ENCODE measurements at regions not wholly inside any gene's neighbourhood (a gene's known extent, or its start where the extent isn't known, plus 50 kb on each side); places are given as distances from the start of the nearest gene placed in this dataset.
"Not testable (repeated sequence)": the region's sequence is repeated elsewhere in the genome, so short reads cannot be mapped to it uniquely, and the experiment has no call there.

- DNase-seq (ENCODE audit: low spot score in 2 of 2); H3K36me3 Mint-ChIP-seq; H3K4me1 Mint-ChIP-seq; H3K9me3 Mint-ChIP-seq; H3K27ac Mint-ChIP-seq; H3K4me3 Mint-ChIP-seq; ATAC-seq: not testable (repeated sequence)
These were observed 361.3 kb upstream of the PCDH15 start for GRCh38 chr10:55162321-55162720.

GRCh38 chr10:55160655-55161283 lies 359.7 kb upstream of the PCDH15 start:
- no peaks in the 10 kb centered on the region for H3K36me3 Mint-ChIP-seq
- ATAC-seq, result no peak
- H3K4me1 Mint-ChIP-seq, result no peaks in the 10 kb centered on the region
- no peak for DNase-seq (ENCODE audit: low spot score in 2 of 2)
- no peak overlapping the region for H3K27ac Mint-ChIP-seq
- H3K4me3 Mint-ChIP-seq, result no peak overlapping the region
- H3K9me3 Mint-ChIP-seq, result peaks cover 9% of the 10 kb centered on the region

GRCh38 chr10:55158633-55159032 lies 357.6 kb upstream of the PCDH15 start:
- H3K9me3 Mint-ChIP-seq, result peaks cover 9% of the 10 kb centered on the region
- no peaks in the 10 kb centered on the region for H3K36me3 Mint-ChIP-seq
- H3K27ac Mint-ChIP-seq, result no peak overlapping the region
- H3K4me3 Mint-ChIP-seq, result no peak overlapping the region
- DNase-seq (ENCODE audit: low spot score in 2 of 2), result no peak
- no peak for ATAC-seq
- H3K4me1 Mint-ChIP-seq, result no peaks in the 10 kb centered on the region

- Mint-ChIP-seq H3K4me3 (no peak overlapping the region), H3K9me3 (peaks cover 12% of the 10 kb centered on the region), H3K27ac (no peak overlapping the region), H3K4me1 (no peaks in the 10 kb centered on the region), H3K36me3 (no peaks in the 10 kb centered on the region)
- DNase-seq (ENCODE audit: low spot score in 2 of 2), result no peak
- no peak for ATAC-seq
These were observed 345.0 kb upstream of the PCDH15 start for GRCh38 chr10:55146032-55146431.

GRCh38 chr10:55144001-55144400 lies 343.0 kb upstream of the PCDH15 start:
- no peak overlapping the region for H3K4me3 Mint-ChIP-seq
- no peaks in the 10 kb centered on the region for H3K36me3 Mint-ChIP-seq
- no peak for DNase-seq (ENCODE audit: low spot score in 2 of 2)
- H3K9me3 Mint-ChIP-seq, result peaks cover 12% of the 10 kb centered on the region
- no peak for ATAC-seq
- H3K4me1 Mint-ChIP-seq, result no peaks in the 10 kb centered on the region
- no peak overlapping the region for H3K27ac Mint-ChIP-seq

GRCh38 chr10:55141892-55142291 lies 340.9 kb upstream of the PCDH15 start:
- no peak overlapping the region for H3K27ac Mint-ChIP-seq
- no peaks in the 10 kb centered on the region for H3K36me3 Mint-ChIP-seq
- peaks cover 8% of the 10 kb centered on the region for H3K9me3 Mint-ChIP-seq
- H3K4me3 Mint-ChIP-seq, result no peak overlapping the region
- H3K4me1 Mint-ChIP-seq, result no peaks in the 10 kb centered on the region
- no peak for DNase-seq (ENCODE audit: low spot score in 2 of 2)
- no peak for ATAC-seq

GRCh38 chr10:55137063-55137462 lies 336.0 kb upstream of the PCDH15 start:
- H3K4me1 Mint-ChIP-seq, result no peaks in the 10 kb centered on the region
- peaks cover 12% of the 10 kb centered on the region for H3K9me3 Mint-ChIP-seq
- no peak overlapping the region for H3K4me3 Mint-ChIP-seq
- H3K36me3 Mint-ChIP-seq, result no peaks in the 10 kb centered on the region
- ATAC-seq (no peak), DNase-seq (ENCODE audit: low spot score in 2 of 2) (no peak)
- H3K27ac Mint-ChIP-seq, result no peak overlapping the region

GRCh38 chr10:55104738-55105137 lies 303.7 kb upstream of the PCDH15 start:
- ATAC-seq (no peak), DNase-seq (ENCODE audit: low spot score in 2 of 2) (no peak)
- H3K27ac Mint-ChIP-seq, result no peak overlapping the region

GRCh38 chr10:55098452-55098851 lies 297.4 kb upstream of the PCDH15 start:
- H3K27ac Mint-ChIP-seq, result no peak overlapping the region
- H3K4me3 Mint-ChIP-seq, result no peak overlapping the region
- H3K36me3 Mint-ChIP-seq, result no peaks in the 10 kb centered on the region
- ATAC-seq (no peak), DNase-seq (ENCODE audit: low spot score in 2 of 2) (no peak)
- peaks cover 18% of the 10 kb centered on the region for H3K9me3 Mint-ChIP-seq
- no peaks in the 10 kb centered on the region for H3K4me1 Mint-ChIP-seq

More at GRCh38 chr10:55104738-55105137, 303.7 kb upstream of the PCDH15 start:
- no peaks in the 10 kb centered on the region for H3K4me1 Mint-ChIP-seq
- H3K36me3 Mint-ChIP-seq, result no peaks in the 10 kb centered on the region
- peaks cover 9% of the 10 kb centered on the region for H3K9me3 Mint-ChIP-seq
- no peak overlapping the region for H3K4me3 Mint-ChIP-seq

- no peak overlapping the region for H3K4me3 Mint-ChIP-seq
- H3K27ac Mint-ChIP-seq, result no peak overlapping the region
- DNase-seq (ENCODE audit: low spot score in 2 of 2), result no peak
- peaks cover 5% of the 10 kb centered on the region for H3K9me3 Mint-ChIP-seq
- H3K36me3 Mint-ChIP-seq, result no peaks in the 10 kb centered on the region
- no peak for ATAC-seq
- H3K4me1 Mint-ChIP-seq, result no peaks in the 10 kb centered on the region
These were observed 290.8 kb upstream of the PCDH15 start for GRCh38 chr10:55091691-55092328.

GRCh38 chr10:55078121-55078520 lies 277.1 kb upstream of the PCDH15 start:
- DNase-seq (ENCODE audit: low spot score in 2 of 2), result no peak
- no peaks in the 10 kb centered on the region for H3K4me1 Mint-ChIP-seq
- H3K36me3 Mint-ChIP-seq, result no peaks in the 10 kb centered on the region
- H3K4me3 Mint-ChIP-seq, result no peak overlapping the region
- ATAC-seq, result no peak
- peaks cover 20% of the 10 kb centered on the region for H3K9me3 Mint-ChIP-seq
- H3K27ac Mint-ChIP-seq, result no peak overlapping the region

- Mint-ChIP-seq H3K4me1 (no peaks in the 10 kb centered on the region), H3K27ac (no peak overlapping the region), H3K4me3 (no peak overlapping the region), H3K9me3 (peaks cover 20% of the 10 kb centered on the region), H3K36me3 (no peaks in the 10 kb centered on the region)
- ATAC-seq, result no peak
- no peak for DNase-seq (ENCODE audit: low spot score in 2 of 2)
These were observed 264.2 kb upstream of the PCDH15 start for GRCh38 chr10:55065185-55065584.

GRCh38 chr10:55063811-55064210 lies 262.8 kb upstream of the PCDH15 start:
- H3K36me3 Mint-ChIP-seq, result no peaks in the 10 kb centered on the region
- no peak for ATAC-seq
- H3K4me3 Mint-ChIP-seq, result no peak overlapping the region
- no peak overlapping the region for H3K27ac Mint-ChIP-seq
- H3K9me3 Mint-ChIP-seq, result peaks cover 20% of the 10 kb centered on the region
- DNase-seq (ENCODE audit: low spot score in 2 of 2), result no peak
- no peaks in the 10 kb centered on the region for H3K4me1 Mint-ChIP-seq

- Mint-ChIP-seq H3K4me3 (no peak overlapping the region), H3K27ac (no peak overlapping the region), H3K9me3 (peaks cover 14% of the 10 kb centered on the region), H3K4me1 (no peaks in the 10 kb centered on the region), H3K36me3 (no peaks in the 10 kb centered on the region)
- ATAC-seq, result no peak
- DNase-seq (ENCODE audit: low spot score in 2 of 2), result no peak
These were observed 261.3 kb upstream of the PCDH15 start for GRCh38 chr10:55062349-55062748.

- ATAC-seq (no peak), DNase-seq (ENCODE audit: low spot score in 2 of 2) (no peak)
- Mint-ChIP-seq H3K36me3 (no peaks in the 10 kb centered on the region), H3K27ac (no peak overlapping the region), H3K9me3 (peaks cover 13% of the 10 kb centered on the region), H3K4me3 (no peak overlapping the region), H3K4me1 (no peaks in the 10 kb centered on the region)
These were observed 257.8 kb upstream of the PCDH15 start for GRCh38 chr10:55058800-55059199.

GRCh38 chr10:55051515-55051914 lies 250.5 kb upstream of the PCDH15 start:
- Mint-ChIP-seq H3K9me3 (peaks cover 11% of the 10 kb centered on the region), H3K36me3 (no peaks in the 10 kb centered on the region), H3K4me3 (no peak overlapping the region), H3K4me1 (no peaks in the 10 kb centered on the region), H3K27ac (no peak overlapping the region)
- DNase-seq (ENCODE audit: low spot score in 2 of 2) (no peak), ATAC-seq (no peak)

Measured in stimulated activated effector memory CD8-positive, alpha-beta T cell treated with anti-CD3 and anti-CD28 coated beads, Interleukin-12 subunit alpha, Interleukin-12 subunit beta, amount 100 ng/mL, for 72 hours (primary cell).